ENCODE measurements at regions not wholly inside any gene's neighbourhood (a gene's known extent, or its start where the extent isn't known, plus 50 kb on each side); places are given as distances from the start of the nearest gene placed in this dataset.
"Not testable (repeated sequence)": the region's sequence is repeated elsewhere in the genome, so short reads cannot be mapped to it uniquely, and the experiment has no call there.

GRCh38 chr9:115690786-115691496, 462.6 kb upstream of the PAPPA start (continued):
- no peak for TF ChIP-seq EHMT2 (IDR thresholded peaks at IDR 0.05; ENCODE audit: low read depth)
- TF ChIP-seq MYC (IDR thresholded peaks at IDR 0.05; ENCODE audit: borderline replicate concordance, low read length), result no peak
- peak; percentile 59 to 83; a peak in 2 of 5 replicates for TF ChIP-seq EP300 (IDR thresholded peaks at IDR 0.05)

- no peak for ATAC-seq
Measured at GRCh38 chr9:115691693-115692092, 461.9 kb upstream of the PAPPA start.

GRCh38 chr9:115692868-115693267, 460.7 kb upstream of the PAPPA start:
- peak overlapping the region; percentile 75 to 86 for H3K27ac ChIP-seq
- ChIA-PET POLR2A (interaction anchor here (1.8 kb wide), 1 partner anchor 251 kb away, joined by 6 read pairs; no protein-coding TSS in a partner anchor), CTCF (interaction anchor here (0.9 to 6.2 kb wide), 9 partner anchors 20 to 883 kb away, joined by 3 to 88 read pairs (median 3); no protein-coding TSS in a partner anchor)
- H3K4me1 ChIP-seq, result peaks cover 31% of the 10 kb centered on the region
- not testable (repeated sequence) for ATAC-seq; DNase-seq (ENCODE audit: low read depth in 1 of 2, low spot score in 1 of 2); FAIRE-seq; H3K4me3 ChIP-seq; H3K4me2 ChIP-seq
- H3K9me3 ChIP-seq, result peaks cover 33% of the 10 kb centered on the region; the same call in 2 of the 3 replicates
- 93% methylated on average over 2 of the region's 2 CpGs for WGBS (ENCODE audit: missing lambda C conversion rate)

More at GRCh38 chr9:115691693-115692092, 461.9 kb upstream of the PAPPA start:
- FAIRE-seq (no peak), DNase-seq (ENCODE audit: low read depth in 1 of 2, low spot score in 1 of 2) (no peak)
- CTCF ChIA-PET, result interaction anchor here (1.5 to 6.2 kb wide), 2 partner anchors 19 to 99 kb away, joined by 4 to 88 read pairs; no protein-coding TSS in a partner anchor
- Histone ChIP-seq H3K4me1 (peaks cover 31% of the 10 kb centered on the region), H3K9me3 (peaks cover 33% of the 10 kb centered on the region; the same call in 2 of the 3 replicates), H3K4me3 (no peak overlapping the region), H3K27ac (peak overlapping the region; percentile 75 to 86), H3K4me2 (peak overlapping the region; percentile 20; the same call in 1 of the 3 replicates)
- POLR2A ChIA-PET, result interaction anchor here (1.0 to 2.3 kb wide), 3 partner anchors 19 to 460 kb away, joined by 4 to 16 read pairs (median 5); no protein-coding TSS in a partner anchor
- TF ChIP-seq FOSL2 (IDR thresholded peaks at IDR 0.05), result no peak
- TF ChIP-seq FOSL2 (CRISPR knock-in tag; IDR thresholded peaks at IDR 0.05), result peak; percentile 19; the same call in 1 of the 2 replicates
- TF ChIP-seq HOXA7 (CRISPR knock-in tag; IDR thresholded peaks at IDR 0.05), result no peak
- WGBS (ENCODE audit: missing lambda C conversion rate), result 67% methylated on average over 3 of the region's 3 CpGs

- ChIA-PET POLR2A (interaction anchor here (0.6 to 1.8 kb wide), 4 partner anchors 21 to 458 kb away, joined by 3 to 7 read pairs (median 4); no protein-coding TSS in a partner anchor), CTCF (interaction anchor here (0.7 to 6.2 kb wide), 13 partner anchors 16 to 877 kb away, joined by 3 to 88 read pairs (median 3); no protein-coding TSS in a partner anchor)
- Histone ChIP-seq H3K4me1 (peaks cover 31% of the 10 kb centered on the region), H3K4me2 (peak overlapping the region; percentile 12; the same call in 2 of the 3 replicates), H3K27ac (peak overlapping the region; percentile 75 to 86), H3K9me3 (peaks cover 33% of the 10 kb centered on the region; the same call in 2 of the 3 replicates), H3K4me3 (no peak overlapping the region)
- WGBS (ENCODE audit: missing lambda C conversion rate), result 39% methylated on average over 2 of the region's 2 CpGs
- DNase-seq (ENCODE audit: low read depth in 1 of 2, low spot score in 1 of 2) (peak; percentile 22 to 93), FAIRE-seq (peak; percentile 84), ATAC-seq (peak; percentile 92)
- TF ChIP-seq SREBF2 (IDR thresholded peaks at IDR 0.05) (no peak), ELK1 (IDR thresholded peaks at IDR 0.05; ENCODE audit: low read depth, low read length) (no peak), SMC3 (IDR thresholded peaks at IDR 0.05) (peak; percentile 95), MAFK (IDR thresholded peaks at IDR 0.05; ENCODE audit: partially characterized antibody) (peak; percentile 36), PBX3 (IDR thresholded peaks at IDR 0.05) (no peak), RARB (CRISPR knock-in tag; IDR thresholded peaks at IDR 0.05) (no peak), NFE2L2 (conservative IDR thresholded peaks at IDR 0.05; ENCODE audit: low read length) (no peak), PHF8 (IDR thresholded peaks at IDR 0.05; ENCODE audit: borderline replicate concordance, low read depth) (no peak), HMGXB4 (CRISPR knock-in tag; IDR thresholded peaks at IDR 0.05; ENCODE audit: borderline replicate concordance) (no peak), USF2 (IDR thresholded peaks at IDR 0.05) (no peak), REST (IDR thresholded peaks at IDR 0.05) (no peak), MYC (IDR thresholded peaks at IDR 0.05; ENCODE audit: borderline replicate concordance, low read length) (no peak), JUN (IDR thresholded peaks at IDR 0.05) (peak; percentile 57 to 68; a peak in 3 of 5 replicates), MAX (IDR thresholded peaks at IDR 0.05) (0 out of 2 replicates have a peak, but pooled peaks have one; percentile 35), ZFP36 (IDR thresholded peaks at IDR 0.05; ENCODE audit: borderline replicate concordance, partially characterized antibody) (no peak)
Measured at GRCh38 chr9:115694014-115694413, 459.6 kb upstream of the PAPPA start.
